Esophagus squamous epithelium (tissue), 5 donors: ENCODE measurements at regions not wholly inside any gene's neighbourhood (a gene's known extent, or its start where the extent isn't known, plus 50 kb on each side); places are given as distances from the start of the nearest gene placed in this dataset.
"Not testable (repeated sequence)": the region's sequence is repeated elsewhere in the genome, so short reads cannot be mapped to it uniquely, and the experiment has no call there.

Experiments
- DNase-seq: peaks from one replicate; lab custom pipeline; 2025; lab: John Stamatoyannopoulos, UW
- H3K27ac ChIP-seq, 4 donors: fragments of 200-600 bp; sonication (generic); one replicate each; pipeline ENCODE4 v1.5.1; 2016 to 2019; ENCODE audit warnings: mild to moderate bottlenecking in 1 of 4
- H3K27me3 ChIP-seq, 4 donors: fragments of 200-600 bp; sonication (generic); 1 replicate in 3 of 4; 2 replicates in 1 of 4; pipeline versions ENCODE4 v1.5.1 to v1.6.0; 2017 to 2021; ENCODE audit warnings: antibody characterized with exemption in 1 of 4
- H3K36me3 ChIP-seq, 3 donors: fragments of 200-600 bp; sonication (generic); one replicate each; pipeline ENCODE4 v1.5.1; 2016 to 2019
- H3K4me1 ChIP-seq, 3 donors: fragments of 200-600 bp; sonication (generic); one replicate each; pipeline ENCODE4 v1.5.1; 2017 to 2019
- H3K4me3 ChIP-seq, 4 donors: fragments of 200-600 bp; sonication (generic); 1 replicate in 3 of 4; 2 replicates in 1 of 4; pipeline ENCODE4 v1.5.1; 2016 to 2019; ENCODE audit warnings: mild to moderate bottlenecking in 2 of 4, moderate library complexity in 1 of 4
- H3K9me3 ChIP-seq, 3 donors: fragments of 200-600 bp; sonication (generic); one replicate each; pipeline ENCODE4 v1.5.1; 2016 to 2019
- CTCF ChIP-seq, 6 experiments: fragments of 450-650 bp in 4 of 6; fragments of 200-600 bp in 2 of 6; sonication (generic) in 2 of 6; IDR thresholded peaks; one replicate each; pipeline ENCODE4 v1.5.1; 2016 to 2019; ENCODE audit warnings: antibody characterized with exemption in 6 of 6, mild to moderate bottlenecking in 4 of 6, moderate library complexity in 4 of 6
- POLR2A ChIP-seq, 4 donors: fragments of 450-650 bp; IDR thresholded peaks; one replicate each; pipeline ENCODE4 v1.6.1; 2017; ENCODE audit warnings: antibody characterized with exemption in 4 of 4, mild to moderate bottlenecking in 4 of 4, moderate library complexity in 3 of 4
- WGBS, 2 donors: methylation state at CpG; one replicate each; pipeline ENCODE4 v1.1.5; 2018; 5-methylcytosine and 5-hydroxymethylcytosine counted together
- intact Hi-C: fragments of 100-400 bp; cut with DNase I; formaldehyde crosslinking; loops from one replicate; pipeline ENCODE4 v1.15.0; 2022
- donor health status: DM: yes; HTN: yes; CAD: no.

DNA sequence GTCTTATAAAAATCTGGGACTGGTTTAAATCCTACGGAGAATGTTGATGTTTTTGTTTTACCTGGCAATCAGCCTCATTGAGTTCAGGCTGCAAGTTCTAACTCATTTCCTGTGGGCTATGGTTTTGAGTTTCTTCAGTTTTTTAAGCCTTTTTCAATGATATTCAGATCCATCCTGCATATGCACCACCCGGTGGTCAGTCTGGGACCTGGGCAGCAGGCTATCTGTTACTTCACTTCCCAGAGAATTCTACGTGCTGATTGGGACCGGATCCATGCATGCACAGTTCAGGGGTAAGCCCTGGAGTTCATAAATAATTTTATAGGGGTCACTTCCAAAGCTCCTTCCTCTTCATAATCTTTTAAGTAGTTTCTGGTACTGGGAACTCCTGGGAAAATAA is 339.2 kb upstream of the HNRNPA3 start:
- 67 to 68% methylated on average over 4 of the region's 4 CpGs for WGBS, 2 donors
- TF ChIP-seq POLR2A (IDR thresholded peaks at IDR 0.05): no peak
- no peak for TF ChIP-seq CTCF (IDR thresholded peaks at IDR 0.05)
- no peak overlapping the region for H3K4me3 ChIP-seq
- intact Hi-C loops: no loop called here
- no peak overlapping the region for H3K27ac ChIP-seq
- no peaks in the 10 kb centered on the region for H3K4me1 ChIP-seq
- no peaks in the 10 kb centered on the region for H3K9me3 ChIP-seq
- DNase-seq: no peak
- H3K27me3 ChIP-seq: no peaks in the 10 kb centered on the region
- no peaks in the 10 kb centered on the region for H3K36me3 ChIP-seq

DNA sequence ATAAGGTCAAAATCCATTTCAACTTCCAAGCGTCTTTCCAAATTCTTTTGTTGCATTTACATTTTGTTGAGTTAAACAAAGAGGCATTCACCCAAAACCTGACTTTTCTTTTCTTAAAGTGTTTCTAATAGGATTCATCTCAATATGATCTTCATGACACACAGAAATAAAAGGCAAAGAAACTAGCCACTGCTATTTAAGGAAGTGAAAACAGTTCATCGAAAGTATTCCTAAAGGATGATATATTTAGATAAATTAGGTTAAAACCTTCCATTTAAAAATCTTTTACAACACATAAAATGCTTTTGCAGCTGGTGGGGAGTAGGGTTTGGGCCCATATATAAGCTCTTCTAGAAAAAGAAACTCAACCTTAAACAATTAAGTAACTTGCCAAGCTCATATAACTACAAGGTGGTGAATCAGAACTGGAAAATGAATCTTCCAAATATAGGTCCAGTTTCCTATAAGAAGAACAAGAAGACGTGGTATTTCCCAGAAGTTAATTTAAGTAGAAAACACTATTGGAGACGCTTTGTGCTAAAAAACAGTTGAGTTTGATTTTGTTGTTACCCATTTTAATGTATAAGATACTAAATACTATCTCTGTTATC is 336.0 kb upstream of the HNRNPA3 start:
- no peak overlapping the region for H3K4me3 ChIP-seq
- intact Hi-C loops: no loop called here
- H3K36me3 ChIP-seq: no peaks in the 10 kb centered on the region
- DNase-seq: no peak
- TF ChIP-seq CTCF (IDR thresholded peaks at IDR 0.05) (no peak), POLR2A (IDR thresholded peaks at IDR 0.05) (no peak)
- no peaks in the 10 kb centered on the region for H3K27me3 ChIP-seq
- no peaks in the 10 kb centered on the region for H3K4me1 ChIP-seq
- H3K27ac ChIP-seq: no peak overlapping the region
- H3K9me3 ChIP-seq: no peaks in the 10 kb centered on the region
- 70 to 77% methylated on average over 4 of the region's 4 CpGs for WGBS, 2 donors

DNA sequence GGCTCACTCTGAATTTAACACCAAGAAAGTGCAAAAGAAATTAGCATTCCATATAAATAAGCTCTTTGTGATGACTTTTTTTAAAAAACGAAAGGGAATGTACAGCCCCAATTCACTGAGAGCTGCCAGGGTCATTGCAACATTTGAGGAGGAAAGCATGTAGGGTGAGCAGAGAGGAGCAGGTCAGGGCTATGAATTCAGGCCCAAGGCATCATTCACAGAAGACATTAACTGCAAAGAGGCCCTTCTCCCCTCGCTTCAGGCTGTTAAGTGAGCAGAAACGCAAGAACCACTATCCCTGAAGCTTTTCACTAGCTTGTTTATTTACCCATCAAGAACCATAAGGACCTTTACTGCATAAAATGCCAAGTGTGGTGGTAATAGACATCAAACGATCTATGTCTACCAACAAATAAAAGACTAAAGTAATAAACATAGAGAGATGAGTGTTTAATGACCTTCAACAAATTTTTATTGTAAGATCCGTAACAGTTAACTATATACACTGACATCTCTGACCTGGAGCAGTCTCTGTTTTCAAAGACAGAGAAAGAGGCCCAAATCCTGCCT is 333.1 kb upstream of the HNRNPA3 start:
- intact Hi-C loops: no loop called here
- WGBS, 2 donors: 60 to 80% methylated on average over 5 of the region's 5 CpGs

GRCh38 chr2:176882045-176882444 is 330.5 kb upstream of the HNRNPA3 start:
- WGBS, 2 donors: 55 to 59% methylated on average over 1 of the region's 1 CpG
- H3K4me3 ChIP-seq, DNase-seq, H3K27me3 ChIP-seq, H3K9me3 ChIP-seq, H3K4me1 ChIP-seq, H3K27ac ChIP-seq, intact Hi-C loops, H3K36me3 ChIP-seq: not testable (repeated sequence)

More for the DNA sequence above, 333.1 kb upstream of the HNRNPA3 start:
- no peak for DNase-seq
- no peaks in the 10 kb centered on the region for H3K9me3 ChIP-seq
- H3K27ac ChIP-seq: no peak overlapping the region
- H3K27me3 ChIP-seq: no peaks in the 10 kb centered on the region
- H3K4me3 ChIP-seq: no peak overlapping the region
- H3K4me1 ChIP-seq: no peaks in the 10 kb centered on the region
- TF ChIP-seq CTCF (IDR thresholded peaks at IDR 0.05) (no peak), POLR2A (IDR thresholded peaks at IDR 0.05) (no peak)
- H3K36me3 ChIP-seq: no peaks in the 10 kb centered on the region

DNA sequence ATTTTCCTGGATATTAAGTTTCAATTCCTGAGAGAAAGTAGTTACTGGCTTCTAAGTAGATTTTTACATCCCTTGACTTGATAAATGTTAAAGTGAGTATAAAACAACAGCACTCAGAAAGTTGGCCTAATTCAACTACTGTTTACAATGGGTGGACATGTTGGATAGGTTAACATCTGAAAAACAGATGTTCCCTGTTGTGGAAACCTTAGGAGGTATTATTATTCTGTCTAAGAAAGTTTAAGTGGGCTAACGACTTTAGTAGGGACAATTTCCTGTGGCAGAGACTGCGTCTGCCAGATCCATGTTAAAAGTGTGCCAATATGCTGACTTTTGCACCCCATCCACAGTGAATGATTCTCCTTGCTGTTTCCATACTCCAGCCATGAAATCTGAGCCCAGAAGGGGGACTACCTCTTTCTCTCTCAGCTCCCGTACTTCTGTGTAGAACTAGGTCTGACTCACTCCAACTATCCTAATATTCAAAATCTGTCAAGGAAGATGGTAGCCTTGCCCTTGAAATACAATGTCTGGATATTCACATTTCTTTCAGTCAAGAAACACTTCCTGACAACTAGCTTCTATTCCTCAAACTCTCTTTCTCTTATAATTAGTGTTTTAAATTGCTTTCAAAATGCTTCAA is 327.5 kb upstream of the HNRNPA3 start:
- no peak overlapping the region for H3K4me3 ChIP-seq
- 56% methylated on average over 3 of the region's 3 CpGs for WGBS, 2 donors
- no peak for DNase-seq
- H3K4me1 ChIP-seq: no peaks in the 10 kb centered on the region
- H3K36me3 ChIP-seq: no peaks in the 10 kb centered on the region
- intact Hi-C loops: no loop called here
- H3K27me3 ChIP-seq: no peaks in the 10 kb centered on the region
- TF ChIP-seq CTCF (IDR thresholded peaks at IDR 0.05) (no peak), POLR2A (IDR thresholded peaks at IDR 0.05) (no peak)
- H3K9me3 ChIP-seq: no peaks in the 10 kb centered on the region
- no peak overlapping the region for H3K27ac ChIP-seq
